ENCODE measurements at regions not wholly inside any gene's neighbourhood (a gene's known extent, or its start where the extent isn't known, plus 50 kb on each side); places are given as distances from the start of the nearest gene placed in this dataset.

GRCh38 chr18:42508683-42509296 is 553.8 kb downstream of the PIK3C3 start:
- TF ChIP-seq, protein P1, sequence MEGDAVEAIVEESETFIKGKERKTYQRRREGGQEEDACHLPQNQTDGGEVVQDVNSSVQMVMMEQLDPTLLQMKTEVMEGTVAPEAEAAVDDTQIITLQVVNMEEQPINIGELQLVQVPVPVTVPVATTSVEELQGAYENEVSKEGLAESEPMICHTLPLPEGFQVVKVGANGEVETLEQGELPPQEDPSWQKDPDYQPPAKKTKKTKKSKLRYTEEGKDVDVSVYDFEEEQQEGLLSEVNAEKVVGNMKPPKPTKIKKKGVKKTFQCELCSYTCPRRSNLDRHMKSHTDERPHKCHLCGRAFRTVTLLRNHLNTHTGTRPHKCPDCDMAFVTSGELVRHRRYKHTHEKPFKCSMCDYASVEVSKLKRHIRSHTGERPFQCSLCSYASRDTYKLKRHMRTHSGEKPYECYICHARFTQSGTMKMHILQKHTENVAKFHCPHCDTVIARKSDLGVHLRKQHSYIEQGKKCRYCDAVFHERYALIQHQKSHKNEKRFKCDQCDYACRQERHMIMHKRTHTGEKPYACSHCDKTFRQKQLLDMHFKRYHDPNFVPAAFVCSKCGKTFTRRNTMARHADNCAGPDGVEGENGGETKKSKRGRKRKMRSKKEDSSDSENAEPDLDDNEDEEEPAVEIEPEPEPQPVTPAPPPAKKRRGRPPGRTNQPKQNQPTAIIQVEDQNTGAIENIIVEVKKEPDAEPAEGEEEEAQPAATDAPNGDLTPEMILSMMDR (conservative IDR thresholded peaks at IDR 0.05; ENCODE audit: low read depth, low read length): no peak
- TF ChIP-seq EZH2 (IDR thresholded peaks at IDR 0.05; ENCODE audit: low read length, unreplicated experiment): no peak
